Keratinocyte (primary cell): ENCODE measurements at regions not wholly inside any gene's neighbourhood (a gene's known extent, or its start where the extent isn't known, plus 50 kb on each side); places are given as distances from the start of the nearest gene placed in this dataset.

Experiments
- EZH2 ChIP-seq: IDR thresholded peaks from one replicate; pipeline ENCODE4 v1.6.1; 2012; ENCODE audit warnings: inconsistent platforms, mild to moderate bottlenecking, low read length, moderate library complexity
- TF ChIP-seq, protein P1 (sequence below), 3 experiments: IDR thresholded peaks in 1 of 3; conservative IDR thresholded peaks in 1 of 3; optimal IDR thresholded peaks in 1 of 3; 2 replicates in 2 of 3; 3 replicates in 1 of 3; pipeline versions ENCODE3 to v1.5.1; 2011; ENCODE audit warnings: low read length in 3 of 3, mild to moderate bottlenecking in 3 of 3, moderate library complexity in 2 of 3, control low read depth in 1 of 3, inconsistent platforms in 1 of 3; ENCODE audit not compliant: insufficient read depth in 2 of 3; ENCODE audit errors: extremely low read depth in 1 of 3

DNA sequence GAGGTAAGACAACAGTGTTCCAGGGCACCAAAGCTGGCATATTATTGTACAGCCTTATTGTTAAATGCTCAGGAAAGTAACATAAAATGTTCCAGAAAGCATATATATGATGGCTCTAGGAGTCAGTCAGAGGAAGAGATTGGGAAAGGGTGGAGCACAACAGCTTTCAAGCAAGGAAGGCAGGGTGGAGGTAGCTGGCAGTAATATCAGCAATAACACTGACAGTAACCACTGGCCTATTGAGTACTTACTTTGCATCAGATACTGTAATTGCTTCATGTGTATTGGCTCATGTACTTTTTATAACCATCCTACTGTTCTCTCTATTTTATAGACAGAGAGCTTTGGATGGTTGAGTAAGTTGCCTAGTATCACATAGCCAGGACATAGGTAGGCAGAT is 830.2 kb downstream of the DHX35 start:
- TF ChIP-seq, protein P1, sequence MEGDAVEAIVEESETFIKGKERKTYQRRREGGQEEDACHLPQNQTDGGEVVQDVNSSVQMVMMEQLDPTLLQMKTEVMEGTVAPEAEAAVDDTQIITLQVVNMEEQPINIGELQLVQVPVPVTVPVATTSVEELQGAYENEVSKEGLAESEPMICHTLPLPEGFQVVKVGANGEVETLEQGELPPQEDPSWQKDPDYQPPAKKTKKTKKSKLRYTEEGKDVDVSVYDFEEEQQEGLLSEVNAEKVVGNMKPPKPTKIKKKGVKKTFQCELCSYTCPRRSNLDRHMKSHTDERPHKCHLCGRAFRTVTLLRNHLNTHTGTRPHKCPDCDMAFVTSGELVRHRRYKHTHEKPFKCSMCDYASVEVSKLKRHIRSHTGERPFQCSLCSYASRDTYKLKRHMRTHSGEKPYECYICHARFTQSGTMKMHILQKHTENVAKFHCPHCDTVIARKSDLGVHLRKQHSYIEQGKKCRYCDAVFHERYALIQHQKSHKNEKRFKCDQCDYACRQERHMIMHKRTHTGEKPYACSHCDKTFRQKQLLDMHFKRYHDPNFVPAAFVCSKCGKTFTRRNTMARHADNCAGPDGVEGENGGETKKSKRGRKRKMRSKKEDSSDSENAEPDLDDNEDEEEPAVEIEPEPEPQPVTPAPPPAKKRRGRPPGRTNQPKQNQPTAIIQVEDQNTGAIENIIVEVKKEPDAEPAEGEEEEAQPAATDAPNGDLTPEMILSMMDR (optimal IDR thresholded peaks at IDR 0.05 in 1 of 3, IDR thresholded peaks at IDR 0.05 in 1 of 3, conservative IDR thresholded peaks at IDR 0.05 in 1 of 3; ENCODE audit: extremely low read depth in 1 of 3, insufficient read depth in 2 of 3, low read length in 3 of 3) = no peak
- TF ChIP-seq EZH2 = no peak
